NB4 (cell line): ENCODE measurements at regions not wholly inside any gene's neighbourhood (a gene's known extent, or its start where the extent isn't known, plus 50 kb on each side); places are given as distances from the start of the nearest gene placed in this dataset.

Source experiments
- POLR2A ChIP-seq: IDR thresholded peaks from 2 replicates; pipeline ENCODE4 v1.6.1; 2011; ENCODE audit warnings: mild to moderate bottlenecking; ENCODE audit not compliant: insufficient read length; ENCODE audit errors: extremely low read depth
- TF ChIP-seq, protein P1 (sequence below): IDR thresholded peaks from one replicate; pipeline ENCODE4 v1.5.1; 2012; ENCODE audit warnings: low read depth, low read length

DNA sequence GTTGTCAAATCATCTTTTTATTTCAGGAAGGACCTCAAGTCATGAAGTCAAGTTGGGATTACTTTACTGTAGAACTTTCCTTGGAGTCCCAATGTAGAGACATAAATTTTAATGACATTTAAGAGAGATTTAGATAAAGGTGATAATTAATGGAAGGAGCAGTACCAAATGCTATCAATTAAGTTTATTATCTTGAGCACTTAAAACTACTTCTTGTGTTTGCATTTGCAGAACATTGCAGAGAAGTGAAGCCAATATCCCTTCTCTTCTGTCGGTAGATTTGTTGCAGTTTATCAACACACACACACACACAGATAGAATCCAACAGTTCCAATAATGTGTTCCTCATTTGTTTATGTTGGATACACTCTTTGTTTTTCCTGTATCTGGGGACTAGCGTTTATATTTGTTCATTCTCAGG lies 570.7 kb downstream of the EPHA4 start:
- TF ChIP-seq, protein P1, sequence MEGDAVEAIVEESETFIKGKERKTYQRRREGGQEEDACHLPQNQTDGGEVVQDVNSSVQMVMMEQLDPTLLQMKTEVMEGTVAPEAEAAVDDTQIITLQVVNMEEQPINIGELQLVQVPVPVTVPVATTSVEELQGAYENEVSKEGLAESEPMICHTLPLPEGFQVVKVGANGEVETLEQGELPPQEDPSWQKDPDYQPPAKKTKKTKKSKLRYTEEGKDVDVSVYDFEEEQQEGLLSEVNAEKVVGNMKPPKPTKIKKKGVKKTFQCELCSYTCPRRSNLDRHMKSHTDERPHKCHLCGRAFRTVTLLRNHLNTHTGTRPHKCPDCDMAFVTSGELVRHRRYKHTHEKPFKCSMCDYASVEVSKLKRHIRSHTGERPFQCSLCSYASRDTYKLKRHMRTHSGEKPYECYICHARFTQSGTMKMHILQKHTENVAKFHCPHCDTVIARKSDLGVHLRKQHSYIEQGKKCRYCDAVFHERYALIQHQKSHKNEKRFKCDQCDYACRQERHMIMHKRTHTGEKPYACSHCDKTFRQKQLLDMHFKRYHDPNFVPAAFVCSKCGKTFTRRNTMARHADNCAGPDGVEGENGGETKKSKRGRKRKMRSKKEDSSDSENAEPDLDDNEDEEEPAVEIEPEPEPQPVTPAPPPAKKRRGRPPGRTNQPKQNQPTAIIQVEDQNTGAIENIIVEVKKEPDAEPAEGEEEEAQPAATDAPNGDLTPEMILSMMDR = no peak
- no peak for TF ChIP-seq POLR2A
